Epithelial cell of esophagus (primary cell): ENCODE measurements at regions not wholly inside any gene's neighbourhood (a gene's known extent, or its start where the extent isn't known, plus 50 kb on each side); places are given as distances from the start of the nearest gene placed in this dataset.

Experiments
- DNase-seq: peaks from one replicate; pipeline ENCODE4 v3.0.0; 2010; ENCODE audit warnings: low read depth
- H3K4me3 ChIP-seq: 2 replicates; pipeline ENCODE4 v1.5.1; 2011; ENCODE audit warnings: mild to moderate bottlenecking, low read length, control low read depth
- TF ChIP-seq, protein P1 (sequence below): IDR thresholded peaks from 2 replicates; pipeline ENCODE4 v1.5.1; 2011; ENCODE audit warnings: low read depth, mild to moderate bottlenecking, low read length, control low read depth, inconsistent platforms; ENCODE audit not compliant: insufficient read depth; ENCODE audit errors: missing control alignments

DNA sequence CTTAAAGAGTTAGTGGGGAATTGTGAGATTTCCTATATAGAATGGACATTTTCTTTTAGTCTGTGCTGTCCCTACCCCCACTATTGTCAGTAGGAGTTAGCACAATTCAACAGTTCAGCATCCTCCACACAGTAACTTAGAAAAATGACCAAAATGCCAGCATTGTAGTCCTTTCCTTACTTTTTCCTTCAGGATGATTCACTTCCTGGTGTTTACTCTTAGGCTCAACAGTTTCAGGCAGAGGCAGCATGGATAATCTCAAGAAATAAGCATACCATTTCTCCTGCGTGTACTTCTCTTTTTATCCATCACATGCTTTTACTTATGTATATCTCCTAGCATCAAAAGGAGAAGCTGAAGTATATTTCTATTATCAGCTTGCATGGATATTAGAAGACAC lies 683.4 kb downstream of the SLC16A7 start:
- DNase-seq = peak; percentile 28
- TF ChIP-seq, protein P1, sequence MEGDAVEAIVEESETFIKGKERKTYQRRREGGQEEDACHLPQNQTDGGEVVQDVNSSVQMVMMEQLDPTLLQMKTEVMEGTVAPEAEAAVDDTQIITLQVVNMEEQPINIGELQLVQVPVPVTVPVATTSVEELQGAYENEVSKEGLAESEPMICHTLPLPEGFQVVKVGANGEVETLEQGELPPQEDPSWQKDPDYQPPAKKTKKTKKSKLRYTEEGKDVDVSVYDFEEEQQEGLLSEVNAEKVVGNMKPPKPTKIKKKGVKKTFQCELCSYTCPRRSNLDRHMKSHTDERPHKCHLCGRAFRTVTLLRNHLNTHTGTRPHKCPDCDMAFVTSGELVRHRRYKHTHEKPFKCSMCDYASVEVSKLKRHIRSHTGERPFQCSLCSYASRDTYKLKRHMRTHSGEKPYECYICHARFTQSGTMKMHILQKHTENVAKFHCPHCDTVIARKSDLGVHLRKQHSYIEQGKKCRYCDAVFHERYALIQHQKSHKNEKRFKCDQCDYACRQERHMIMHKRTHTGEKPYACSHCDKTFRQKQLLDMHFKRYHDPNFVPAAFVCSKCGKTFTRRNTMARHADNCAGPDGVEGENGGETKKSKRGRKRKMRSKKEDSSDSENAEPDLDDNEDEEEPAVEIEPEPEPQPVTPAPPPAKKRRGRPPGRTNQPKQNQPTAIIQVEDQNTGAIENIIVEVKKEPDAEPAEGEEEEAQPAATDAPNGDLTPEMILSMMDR = no peak
- H3K4me3 ChIP-seq = no peak overlapping the region

DNA sequence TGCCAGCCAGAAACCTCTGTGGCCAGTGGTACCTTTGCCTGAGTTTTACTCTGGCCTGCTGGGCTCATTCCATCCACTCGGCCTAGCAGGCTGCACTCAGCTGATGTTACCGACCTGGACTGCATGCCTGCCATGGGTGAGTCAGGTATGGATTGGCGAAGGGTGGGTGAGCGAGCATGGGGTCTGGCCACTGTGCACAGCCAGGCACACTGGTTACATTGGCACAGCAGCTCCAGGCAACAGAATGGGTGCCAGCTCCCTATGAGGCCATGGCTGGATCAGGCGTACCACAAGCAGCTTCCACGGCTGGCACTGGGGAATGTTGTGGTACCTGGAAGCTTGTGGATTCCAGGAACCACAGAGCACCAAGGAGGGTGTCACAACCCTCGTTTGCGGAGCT lies 685.7 kb downstream of the SLC16A7 start:
- TF ChIP-seq, protein P1 = no peak
- H3K4me3 ChIP-seq = no peak overlapping the region
- no peak for DNase-seq

DNA sequence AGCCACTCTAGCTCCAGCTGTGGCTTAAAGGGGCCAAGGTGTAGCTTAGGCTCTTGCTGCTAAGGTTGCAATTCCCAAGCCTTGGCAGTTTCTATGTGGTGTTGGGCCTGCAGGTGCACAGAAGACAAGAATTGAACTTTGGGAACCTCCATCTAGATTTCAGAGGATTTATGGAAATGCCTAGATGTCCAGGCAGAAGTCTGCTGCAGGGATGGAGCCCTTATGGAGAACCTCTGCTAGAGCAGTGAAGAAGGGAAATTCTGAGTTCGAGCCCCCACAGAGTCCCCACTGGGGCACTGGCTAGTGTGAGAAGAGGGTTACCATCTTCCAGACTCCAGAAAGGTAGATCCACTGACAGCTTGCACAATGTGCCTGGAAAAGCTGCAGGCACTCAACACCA lies 694.7 kb downstream of the SLC16A7 start:
- H3K4me3 ChIP-seq = no peak overlapping the region
- DNase-seq = no peak
- TF ChIP-seq, protein P1 = no peak

DNA sequence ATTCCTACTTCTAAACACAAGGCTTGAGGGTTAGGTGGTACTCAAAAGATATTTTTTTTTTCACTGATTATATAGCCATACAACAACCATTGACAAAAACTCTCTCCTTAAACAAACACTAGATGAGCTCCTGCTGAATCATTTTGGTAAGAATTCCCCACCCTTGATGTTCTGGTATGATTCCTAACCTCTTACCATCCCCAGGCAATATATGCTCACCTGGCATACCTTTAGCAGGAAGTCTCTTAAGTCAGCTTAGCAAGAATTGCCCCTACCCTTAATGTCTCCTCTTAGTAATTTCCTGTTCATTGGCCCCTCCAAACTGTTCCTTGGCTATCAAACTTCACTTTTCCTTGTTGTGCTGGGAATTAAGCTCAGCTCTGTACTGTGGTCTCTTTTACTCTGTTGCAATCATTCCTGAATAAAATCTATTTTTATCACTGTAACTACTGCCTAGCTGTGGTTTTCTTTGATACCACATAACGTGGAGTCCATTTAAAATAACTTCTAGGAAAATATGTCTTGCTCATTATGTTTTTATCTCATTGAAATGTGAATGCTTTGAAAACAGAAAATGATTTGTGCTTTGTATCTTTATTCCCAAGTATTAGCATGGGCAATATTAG lies 712.6 kb downstream of the SLC16A7 start:
- H3K4me3 ChIP-seq = no peak overlapping the region
- DNase-seq = peak; percentile 94
- TF ChIP-seq, protein P1 = no peak

DNA sequence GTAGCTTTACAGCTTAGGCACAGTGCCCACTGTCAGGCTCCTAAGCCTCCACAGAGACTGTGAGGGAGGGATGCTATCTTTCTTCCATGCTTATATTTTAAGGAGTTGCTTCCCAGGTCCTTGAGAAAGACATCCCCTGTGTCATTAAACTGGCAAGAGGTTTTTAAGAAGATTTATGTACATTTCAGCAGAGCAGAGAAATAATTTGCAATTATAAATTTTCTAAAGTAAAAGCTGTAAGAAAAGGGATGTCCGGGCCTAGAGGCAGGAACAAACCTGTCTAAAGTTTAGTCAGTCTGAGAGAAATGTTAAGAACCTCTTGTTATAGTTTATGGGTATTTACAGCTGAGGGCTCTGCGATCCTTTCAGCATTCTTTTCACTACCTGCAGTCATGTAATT lies 716.1 kb downstream of the SLC16A7 start:
- DNase-seq = peak; percentile 28
- H3K4me3 ChIP-seq = no peak overlapping the region
- TF ChIP-seq, protein P1 = no peak

DNA sequence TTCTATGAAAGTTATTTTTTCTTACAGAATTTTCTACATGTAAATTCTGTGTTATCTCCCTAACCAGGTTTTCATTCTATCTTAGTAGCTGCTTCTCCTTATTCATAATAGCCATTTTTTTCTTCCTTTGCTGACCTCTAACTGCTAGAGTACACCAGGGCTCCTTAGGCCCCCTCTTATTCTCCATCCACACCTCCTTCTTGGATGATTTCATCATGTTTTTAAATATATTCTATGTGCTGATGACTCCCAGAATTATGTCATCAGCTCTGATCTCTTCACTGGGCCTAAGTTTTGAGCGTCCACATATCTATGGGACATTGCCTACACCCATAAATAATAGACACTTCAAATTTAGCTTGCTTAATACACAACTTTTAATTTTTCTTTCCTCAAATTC lies 721.5 kb downstream of the SLC16A7 start:
- TF ChIP-seq, protein P1 = no peak
- no peak overlapping the region for H3K4me3 ChIP-seq
- DNase-seq = no peak

DNA sequence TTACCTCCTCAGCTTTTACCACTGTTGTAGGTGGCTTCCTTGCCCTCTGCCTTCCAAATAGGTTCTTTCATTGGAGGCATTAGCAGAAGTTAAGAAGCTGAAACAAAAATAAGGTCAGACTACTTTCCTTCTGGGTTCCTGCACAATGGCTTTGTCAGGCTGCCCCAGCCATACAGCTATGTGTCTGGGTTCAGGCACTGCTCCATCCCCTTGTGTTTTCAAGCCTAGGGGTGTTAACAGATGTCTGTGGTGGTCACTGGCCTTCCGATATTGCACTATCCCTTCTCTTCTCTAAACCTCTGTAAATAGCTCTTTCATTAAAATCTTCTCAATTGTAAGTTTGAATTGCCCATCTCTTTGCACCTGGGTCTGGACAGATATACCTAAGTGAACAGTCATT lies 728.9 kb downstream of the SLC16A7 start:
- TF ChIP-seq, protein P1 = no peak

More for the DNA sequence above, 728.9 kb downstream of the SLC16A7 start:
- no peak overlapping the region for H3K4me3 ChIP-seq
- DNase-seq = no peak
